Ascending aorta (tissue), 2 donors: ENCODE measurements at regions not wholly inside any gene's neighbourhood (a gene's known extent, or its start where the extent isn't known, plus 50 kb on each side); places are given as distances from the start of the nearest gene placed in this dataset.

Source experiments
- DNase-seq, 2 donors: peaks; one replicate each; pipeline ENCODE4 v3.0.0-alpha.2; 2019; ENCODE audit warnings: low spot score in 2 of 2
- H3K27ac ChIP-seq, 2 donors: fragments of 200-600 bp; sonication (generic); one replicate each; pipeline ENCODE4 v1.5.1; 2016 to 2017; ENCODE audit warnings: mild to moderate bottlenecking in 1 of 2
- H3K27me3 ChIP-seq: fragments of 200-600 bp; sonication (generic); one replicate; pipeline ENCODE4 v1.5.1; 2017
- H3K36me3 ChIP-seq, 2 donors: fragments of 200-600 bp; sonication (generic); one replicate each; pipeline ENCODE4 v1.5.1; 2016
- H3K4me1 ChIP-seq, 2 donors: fragments of 200-600 bp; sonication (generic); one replicate each; pipeline ENCODE4 v1.5.1; 2016 to 2017; ENCODE audit warnings: mild to moderate bottlenecking in 1 of 2
- H3K4me3 ChIP-seq, 2 donors: fragments of 200-600 bp; sonication (generic); one replicate each; pipeline ENCODE4 v1.5.1; 2016 to 2017; ENCODE audit warnings: mild to moderate bottlenecking in 1 of 2
- H3K9me3 ChIP-seq, 2 donors: fragments of 200-600 bp; sonication (generic); one replicate each; pipeline ENCODE4 v1.5.1; 2016
- CTCF ChIP-seq, 3 experiments: fragments of 200-600 bp in 2 of 3; fragments of 450-650 bp in 1 of 3; sonication (generic) in 2 of 3; IDR thresholded peaks; one replicate each; pipeline ENCODE4 v1.5.1; 2016 to 2019; ENCODE audit warnings: antibody characterized with exemption in 3 of 3, mild to moderate bottlenecking in 1 of 3, moderate library complexity in 1 of 3
- intact Hi-C: fragments of 100-400 bp; cut with DNase I; formaldehyde crosslinking; loops from one replicate; pipeline ENCODE4 v1.15.1; 2023

GRCh38 chr17:69637446-69638156 is 223.1 kb downstream of the MAP2K6 start:
- intact Hi-C loops: no loop called here
- no peaks in the 10 kb centered on the region for H3K4me1 ChIP-seq
- no peak for TF ChIP-seq CTCF (IDR thresholded peaks at IDR 0.05)
- H3K4me3 ChIP-seq: no peak overlapping the region
- no peak for DNase-seq
- no peak overlapping the region for H3K27ac ChIP-seq
- H3K36me3 ChIP-seq: no peaks in the 10 kb centered on the region
- no peaks in the 10 kb centered on the region for H3K9me3 ChIP-seq
- H3K27me3 ChIP-seq: no peaks in the 10 kb centered on the region

GRCh38 chr17:69639096-69639495 is 224.6 kb downstream of the MAP2K6 start:
- Histone ChIP-seq H3K4me1 (no peaks in the 10 kb centered on the region), H3K36me3 (no peaks in the 10 kb centered on the region), H3K9me3 (no peaks in the 10 kb centered on the region), H3K27ac (no peak overlapping the region), H3K4me3 (no peak overlapping the region), H3K27me3 (no peaks in the 10 kb centered on the region)
- intact Hi-C loops: no loop called here
- DNase-seq: no peak
- TF ChIP-seq CTCF (IDR thresholded peaks at IDR 0.05): no peak

GRCh38 chr17:69640073-69640472 is 225.6 kb downstream of the MAP2K6 start:
- Histone ChIP-seq H3K27me3 (no peaks in the 10 kb centered on the region), H3K4me1 (no peaks in the 10 kb centered on the region), H3K36me3 (no peaks in the 10 kb centered on the region), H3K9me3 (no peaks in the 10 kb centered on the region), H3K4me3 (no peak overlapping the region), H3K27ac (no peak overlapping the region)
- DNase-seq: no peak
- TF ChIP-seq CTCF (IDR thresholded peaks at IDR 0.05): no peak
- intact Hi-C loops: no loop called here

DNA sequence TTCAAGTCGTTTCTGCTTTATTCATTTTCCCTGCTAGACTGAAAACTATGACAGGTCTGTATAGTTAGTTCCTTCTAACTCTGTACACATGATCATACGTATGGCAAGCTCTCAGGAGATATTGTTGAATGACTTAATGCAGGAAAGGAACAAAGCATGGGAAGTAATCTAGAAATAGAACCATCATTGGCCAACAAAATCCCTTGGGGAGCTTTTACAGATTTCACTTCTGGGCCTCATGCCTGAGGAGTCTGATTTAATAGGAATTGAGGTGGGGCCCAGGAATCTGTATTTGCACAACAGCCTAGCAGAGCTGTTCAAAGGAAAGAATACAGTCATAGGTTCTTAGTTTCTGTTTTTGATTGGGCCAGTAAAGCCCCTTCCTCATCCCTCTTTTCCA is 229.2 kb downstream of the MAP2K6 start:
- Histone ChIP-seq H3K4me3 (no peak overlapping the region), H3K36me3 (no peaks in the 10 kb centered on the region), H3K4me1 (no peaks in the 10 kb centered on the region), H3K27ac (no peak overlapping the region), H3K9me3 (no peaks in the 10 kb centered on the region), H3K27me3 (no peaks in the 10 kb centered on the region)
- intact Hi-C loops: no loop called here
- DNase-seq: no peak
- no peak for TF ChIP-seq CTCF (IDR thresholded peaks at IDR 0.05)

- no peak for DNase-seq
- H3K4me3 ChIP-seq: no peak overlapping the region
- no peaks in the 10 kb centered on the region for H3K27me3 ChIP-seq
- H3K36me3 ChIP-seq: no peaks in the 10 kb centered on the region
- H3K9me3 ChIP-seq: no peaks in the 10 kb centered on the region
- H3K27ac ChIP-seq: no peak overlapping the region
- no peak for TF ChIP-seq CTCF (IDR thresholded peaks at IDR 0.05)
- intact Hi-C loops: no loop called here
- no peaks in the 10 kb centered on the region for H3K4me1 ChIP-seq
These were observed 232.2 kb downstream of the MAP2K6 start for GRCh38 chr17:69646729-69647128.

- intact Hi-C loops: no loop called here
- H3K9me3 ChIP-seq: no peaks in the 10 kb centered on the region
- TF ChIP-seq CTCF (IDR thresholded peaks at IDR 0.05): no peak
- H3K4me1 ChIP-seq: no peaks in the 10 kb centered on the region
- DNase-seq: no peak
- H3K4me3 ChIP-seq: no peak overlapping the region
- no peak overlapping the region for H3K27ac ChIP-seq
- H3K36me3 ChIP-seq: no peaks in the 10 kb centered on the region
- no peaks in the 10 kb centered on the region for H3K27me3 ChIP-seq
These were observed 236.4 kb downstream of the MAP2K6 start for GRCh38 chr17:69650881-69651280.
